ENCODE measurements at regions not wholly inside any gene's neighbourhood (a gene's known extent, or its start where the extent isn't known, plus 50 kb on each side); places are given as distances from the start of the nearest gene placed in this dataset.

GRCh38 chr13:72430923-72431322 is 296.5 kb downstream of the MZT1 start:
- 53 to 58% methylated on average over 4 of the region's 4 CpGs for WGBS, 2 experiments
- no peak overlapping the region for H3K4me3 ChIP-seq (ENCODE audit: insufficient read depth, low read depth, low read length)

GRCh38 chr13:72427757-72428528 is 299.5 kb downstream of the MZT1 start:
- no peaks in the 10 kb centered on the region for H3K36me3 ChIP-seq (ENCODE audit: control insufficient read depth, insufficient read depth, low read length)
- H3K27me3 ChIP-seq (ENCODE audit: control insufficient read depth, insufficient read depth, low read length, poor library complexity, severe bottlenecking), result no peaks in the 10 kb centered on the region
- H3K4me3 ChIP-seq (ENCODE audit: insufficient read depth, low read depth, low read length), result no peak overlapping the region
- no peaks in the 10 kb centered on the region for H3K4me1 ChIP-seq (ENCODE audit: control insufficient read depth, insufficient read depth, low read length)
- no peaks in the 10 kb centered on the region for H3K9me3 ChIP-seq (ENCODE audit: control insufficient read depth, low read length)
- WGBS, 2 experiments, result 88 to 98% methylated on average over 5 to 7 of the region's 7 CpGs
- H3K27ac ChIP-seq (ENCODE audit: insufficient read depth, low read depth, low read length, poor library complexity, severe bottlenecking), result no peak overlapping the region

More at GRCh38 chr13:72430923-72431322, 296.5 kb downstream of the MZT1 start:
- Histone ChIP-seq H3K36me3 (ENCODE audit: control insufficient read depth, insufficient read depth, low read length) (no peaks in the 10 kb centered on the region), H3K27me3 (ENCODE audit: control insufficient read depth, insufficient read depth, low read length, poor library complexity, severe bottlenecking) (no peaks in the 10 kb centered on the region), H3K9me3 (ENCODE audit: control insufficient read depth, low read length) (no peaks in the 10 kb centered on the region), H3K27ac (ENCODE audit: insufficient read depth, low read depth, low read length, poor library complexity, severe bottlenecking) (no peak overlapping the region), H3K4me1 (ENCODE audit: control insufficient read depth, insufficient read depth, low read length) (no peaks in the 10 kb centered on the region)

GRCh38 chr13:72424059-72424458 is 303.4 kb downstream of the MZT1 start:
- Histone ChIP-seq H3K4me3 (ENCODE audit: insufficient read depth, low read depth, low read length) (no peak overlapping the region), H3K9me3 (ENCODE audit: control insufficient read depth, low read length) (no peaks in the 10 kb centered on the region), H3K27ac (ENCODE audit: insufficient read depth, low read depth, low read length, poor library complexity, severe bottlenecking) (no peak overlapping the region), H3K27me3 (ENCODE audit: control insufficient read depth, insufficient read depth, low read length, poor library complexity, severe bottlenecking) (no peaks in the 10 kb centered on the region), H3K36me3 (ENCODE audit: control insufficient read depth, insufficient read depth, low read length) (no peaks in the 10 kb centered on the region), H3K4me1 (ENCODE audit: control insufficient read depth, insufficient read depth, low read length) (no peaks in the 10 kb centered on the region)
- WGBS, 2 experiments, result 89 to 100% methylated on average over 1 of the region's 2 CpGs

GRCh38 chr13:72415817-72416216 is 311.6 kb downstream of the MZT1 start:
- H3K36me3 ChIP-seq (ENCODE audit: control insufficient read depth, insufficient read depth, low read length), result no peaks in the 10 kb centered on the region
- no peaks in the 10 kb centered on the region for H3K27me3 ChIP-seq (ENCODE audit: control insufficient read depth, insufficient read depth, low read length, poor library complexity, severe bottlenecking)
- no peaks in the 10 kb centered on the region for H3K4me1 ChIP-seq (ENCODE audit: control insufficient read depth, insufficient read depth, low read length)
- H3K27ac ChIP-seq (ENCODE audit: insufficient read depth, low read depth, low read length, poor library complexity, severe bottlenecking), result no peak overlapping the region
- WGBS, 2 experiments, result 95 to 98% methylated on average over 3 of the region's 3 CpGs
- no peak overlapping the region for H3K4me3 ChIP-seq (ENCODE audit: insufficient read depth, low read depth, low read length)
- no peaks in the 10 kb centered on the region for H3K9me3 ChIP-seq (ENCODE audit: control insufficient read depth, low read length)

GRCh38 chr13:72412481-72412880 is 314.9 kb downstream of the MZT1 start:
- H3K36me3 ChIP-seq (ENCODE audit: control insufficient read depth, insufficient read depth, low read length), result no peaks in the 10 kb centered on the region
- H3K9me3 ChIP-seq (ENCODE audit: control insufficient read depth, low read length), result no peaks in the 10 kb centered on the region
- no peaks in the 10 kb centered on the region for H3K27me3 ChIP-seq (ENCODE audit: control insufficient read depth, insufficient read depth, low read length, poor library complexity, severe bottlenecking)
- 88% methylated on average over 2 of the region's 2 CpGs for WGBS, 2 experiments
- no peak overlapping the region for H3K4me3 ChIP-seq (ENCODE audit: insufficient read depth, low read depth, low read length)
- H3K27ac ChIP-seq (ENCODE audit: insufficient read depth, low read depth, low read length, poor library complexity, severe bottlenecking), result no peak overlapping the region
- no peaks in the 10 kb centered on the region for H3K4me1 ChIP-seq (ENCODE audit: control insufficient read depth, insufficient read depth, low read length)

GRCh38 chr13:72405441-72405840 is 322.0 kb downstream of the MZT1 start:
- WGBS, 2 experiments, result 83 to 93% methylated on average over 1 of the region's 1 CpG
- Histone ChIP-seq H3K9me3 (ENCODE audit: control insufficient read depth, low read length) (no peaks in the 10 kb centered on the region), H3K4me3 (ENCODE audit: insufficient read depth, low read depth, low read length) (no peak overlapping the region), H3K27ac (ENCODE audit: insufficient read depth, low read depth, low read length, poor library complexity, severe bottlenecking) (no peak overlapping the region), H3K36me3 (ENCODE audit: control insufficient read depth, insufficient read depth, low read length) (no peaks in the 10 kb centered on the region), H3K4me1 (ENCODE audit: control insufficient read depth, insufficient read depth, low read length) (no peaks in the 10 kb centered on the region), H3K27me3 (ENCODE audit: control insufficient read depth, insufficient read depth, low read length, poor library complexity, severe bottlenecking) (no peaks in the 10 kb centered on the region)

- 86% methylated on average over 3 of the region's 3 CpGs for whole genome bisulfite sequencing, 2 experiments
- Histone ChIP-seq H3K27ac (ENCODE audit: insufficient read depth, low read depth, low read length, poor library complexity, severe bottlenecking) (no peak overlapping the region), H3K4me1 (ENCODE audit: control insufficient read depth, insufficient read depth, low read length) (no peaks in the 10 kb centered on the region), H3K9me3 (ENCODE audit: control insufficient read depth, low read length) (no peaks in the 10 kb centered on the region), H3K27me3 (ENCODE audit: control insufficient read depth, insufficient read depth, low read length, poor library complexity, severe bottlenecking) (no peaks in the 10 kb centered on the region), H3K4me3 (ENCODE audit: insufficient read depth, low read depth, low read length) (no peak overlapping the region), H3K36me3 (ENCODE audit: control insufficient read depth, insufficient read depth, low read length) (no peaks in the 10 kb centered on the region)
Observed at GRCh38 chr13:72403396-72404010, 323.9 kb downstream of the MZT1 start.

- H3K4me1 ChIP-seq (ENCODE audit: control insufficient read depth, insufficient read depth, low read length), result no peaks in the 10 kb centered on the region
- no peak overlapping the region for H3K27ac ChIP-seq (ENCODE audit: insufficient read depth, low read depth, low read length, poor library complexity, severe bottlenecking)
- 97 to 98% methylated on average over 3 of the region's 3 CpGs for WGBS, 2 experiments
- no peaks in the 10 kb centered on the region for H3K27me3 ChIP-seq (ENCODE audit: control insufficient read depth, insufficient read depth, low read length, poor library complexity, severe bottlenecking)
- H3K36me3 ChIP-seq (ENCODE audit: control insufficient read depth, insufficient read depth, low read length), result no peaks in the 10 kb centered on the region
- H3K4me3 ChIP-seq (ENCODE audit: insufficient read depth, low read depth, low read length), result no peak overlapping the region
- H3K9me3 ChIP-seq (ENCODE audit: control insufficient read depth, low read length), result no peaks in the 10 kb centered on the region
Observed at GRCh38 chr13:72400856-72401255, 326.6 kb downstream of the MZT1 start.

GRCh38 chr13:72399351-72399750 is 328.1 kb downstream of the MZT1 start:
- Histone ChIP-seq H3K4me1 (ENCODE audit: control insufficient read depth, insufficient read depth, low read length) (no peaks in the 10 kb centered on the region), H3K27me3 (ENCODE audit: control insufficient read depth, insufficient read depth, low read length, poor library complexity, severe bottlenecking) (no peaks in the 10 kb centered on the region), H3K36me3 (ENCODE audit: control insufficient read depth, insufficient read depth, low read length) (no peaks in the 10 kb centered on the region), H3K27ac (ENCODE audit: insufficient read depth, low read depth, low read length, poor library complexity, severe bottlenecking) (no peak overlapping the region), H3K9me3 (ENCODE audit: control insufficient read depth, low read length) (no peaks in the 10 kb centered on the region), H3K4me3 (ENCODE audit: insufficient read depth, low read depth, low read length) (no peak overlapping the region)
- WGBS, 2 experiments, result 98 to 100% methylated on average over 2 of the region's 4 CpGs

- WGBS, 2 experiments, result 100% methylated on average over 1 of the region's 1 CpG
- H3K36me3 ChIP-seq (ENCODE audit: control insufficient read depth, insufficient read depth, low read length), result no peaks in the 10 kb centered on the region
- H3K27me3 ChIP-seq (ENCODE audit: control insufficient read depth, insufficient read depth, low read length, poor library complexity, severe bottlenecking), result no peaks in the 10 kb centered on the region
- no peak overlapping the region for H3K27ac ChIP-seq (ENCODE audit: insufficient read depth, low read depth, low read length, poor library complexity, severe bottlenecking)
- no peak overlapping the region for H3K4me3 ChIP-seq (ENCODE audit: insufficient read depth, low read depth, low read length)
- H3K9me3 ChIP-seq (ENCODE audit: control insufficient read depth, low read length), result no peaks in the 10 kb centered on the region
- H3K4me1 ChIP-seq (ENCODE audit: control insufficient read depth, insufficient read depth, low read length), result no peaks in the 10 kb centered on the region
Observed at GRCh38 chr13:72397265-72397664, 330.2 kb downstream of the MZT1 start.
